ENCODE measurements at regions not wholly inside any gene's neighbourhood (a gene's known extent, or its start where the extent isn't known, plus 50 kb on each side); places are given as distances from the start of the nearest gene placed in this dataset.

GRCh38 chr1:170316270-170316669 lies 170.5 kb downstream of the NTMT2 start:
- TF ChIP-seq RAD21 (conservative IDR thresholded peaks at IDR 0.05) (no peak), CTCF (IDR thresholded peaks at IDR 0.05; ENCODE audit: poor library complexity, severe bottlenecking) (no peak), REST (IDR thresholded peaks at IDR 0.05; ENCODE audit: borderline replicate concordance) (no peak), EP300 (conservative IDR thresholded peaks at IDR 0.05; ENCODE audit: poor library complexity, severe bottlenecking) (no peak), EZH2 (IDR thresholded peaks at IDR 0.05; ENCODE audit: borderline replicate concordance, insufficient read depth, low read length, poor library complexity, severe bottlenecking) (no peak), TAF1 (IDR thresholded peaks at IDR 0.05; ENCODE audit: low read depth) (no peak), SMC3 (conservative IDR thresholded peaks at IDR 0.05; ENCODE audit: poor library complexity) (no peak)

Measured in neural cell (in vitro differentiated cells).